ENCODE measurements at regions not wholly inside any gene's neighbourhood (a gene's known extent, or its start where the extent isn't known, plus 50 kb on each side); places are given as distances from the start of the nearest gene placed in this dataset.
"Not testable (repeated sequence)": the region's sequence is repeated elsewhere in the genome, so short reads cannot be mapped to it uniquely, and the experiment has no call there.

- H2AK5ac ChIP-seq (ENCODE audit: low read depth, low read length); H3K27me3 ChIP-seq (replicated peaks in 1 of 4; ENCODE audit: control insufficient read depth in 3 of 4, extremely low read depth in 1 of 4, insufficient read depth in 3 of 4, low read length in 3 of 4); H3K4me3 ChIP-seq (ENCODE audit: extremely low read depth in 1 of 4, insufficient read depth in 2 of 4, low read depth in 3 of 4, low read length in 4 of 4); H3K14ac ChIP-seq (ENCODE audit: insufficient read length); H3K79me2 ChIP-seq (ENCODE audit: control insufficient read depth in 1 of 2, insufficient read depth in 2 of 2, low read length in 2 of 2); H3K9ac ChIP-seq (replicated peaks in 1 of 4; ENCODE audit: extremely low read depth in 1 of 4, low read depth in 3 of 4, low read length in 3 of 4); H3K56ac ChIP-seq (replicated peaks; ENCODE audit: insufficient read length, low read depth, low read length); H4K91ac ChIP-seq (replicated peaks; ENCODE audit: insufficient read length, low read length); H3K27ac ChIP-seq (ENCODE audit: low read depth, low read length); H2BK12ac ChIP-seq (ENCODE audit: low read depth, low read length); H2BK120ac ChIP-seq (replicated peaks; ENCODE audit: low read depth, low read length); H3K18ac ChIP-seq (ENCODE audit: extremely low read depth, low read length); H4K8ac ChIP-seq (ENCODE audit: extremely low read depth, insufficient read depth, low read length); H2BK20ac ChIP-seq (ENCODE audit: low read length); H4K20me1 ChIP-seq (replicated peaks in 1 of 2; ENCODE audit: control insufficient read depth in 1 of 2, insufficient read depth in 2 of 2, low read length in 2 of 2); H3K9me3 ChIP-seq (ENCODE audit: insufficient read depth in 2 of 2, low read depth in 1 of 2, low read length in 1 of 2); H3K23me2 ChIP-seq (ENCODE audit: low read depth, low read length); H3K4me2 ChIP-seq (ENCODE audit: insufficient read depth in 1 of 2, low read depth in 2 of 2, low read length in 2 of 2); H3K36me3 ChIP-seq (ENCODE audit: control insufficient read depth in 2 of 4, insufficient read depth in 4 of 4, low read length in 3 of 4); H3K79me1 ChIP-seq (ENCODE audit: low read depth, low read length); H2BK15ac ChIP-seq (ENCODE audit: low read length); H4K5ac ChIP-seq (ENCODE audit: insufficient read length, low read depth, low read length); H3K23ac ChIP-seq (ENCODE audit: insufficient read length); H3K4ac ChIP-seq (replicated peaks; ENCODE audit: insufficient read length, low read depth, low read length); H2BK5ac ChIP-seq (ENCODE audit: low read depth, low read length): not testable (repeated sequence)
- peak overlapping the region; percentile 78; the same call in 1 of the 2 replicates for H2AFZ ChIP-seq (ENCODE audit: low read length)
- DNase-seq (ENCODE audit: low read depth in 1 of 2, low spot score in 2 of 2) (peak in 1 of 2 experiments; percentile 82), FAIRE-seq (peak; percentile 45)
- CTCF ChIA-PET (ENCODE audit: partially characterized antibody), result interaction anchor here (0.6 to 4.4 kb wide), 13 partner anchors 10 to 139 kb away, joined by 3 to 32 read pairs (median 5); no protein-coding TSS in a partner anchor
- peak; percentile 91 to 92 for TF ChIP-seq RAD21 (IDR thresholded peaks at IDR 0.05 in 1 of 2, conservative IDR thresholded peaks at IDR 0.05 in 1 of 2; ENCODE audit: low read depth in 2 of 2, low read length in 2 of 2)
- TF ChIP-seq CTCF (IDR thresholded peaks at IDR 0.05; ENCODE audit: control extremely low read depth in 1 of 3, insufficient read depth in 1 of 3, low read depth in 1 of 3, low read length in 3 of 3), result peak; percentile 68 to 91 (median 77)
- H3K4me1 ChIP-seq (replicated peaks in 1 of 4; ENCODE audit: control insufficient read depth in 3 of 4, insufficient read depth in 4 of 4, low read length in 3 of 4), result peaks cover 2 to 15% (median 11%) of the 10 kb centered on the region in 4 experiments; a peak in 5 of 7 replicates
- POLR2A ChIA-PET (ENCODE audit: partially characterized antibody), result interaction anchor here (0.7 kb wide), 1 partner anchor 311 kb away, joined by 3 read pairs; no protein-coding TSS in a partner anchor
- WGBS, 2 experiments (ENCODE audit: extremely low coverage in 1 of 2, insufficient coverage in 1 of 2, insufficient read length in 1 of 2, insufficient replicate concordance in 2 of 2, low coverage in 1 of 2, low lambda C conversion rate in 2 of 2, missing lambda C conversion rate in 1 of 2), result 37% methylated on average over 7 of the region's 8 CpGs; no CpG with 5 or more reads in 1 of the 2 experiments
Observed at GRCh38 chr5:2151301-2151888, 268.7 kb upstream of the IRX4 start.

All from H1 (cell line).